Suprapubic skin (tissue), 3 donors: ENCODE measurements at regions not wholly inside any gene's neighbourhood (a gene's known extent, or its start where the extent isn't known, plus 50 kb on each side); places are given as distances from the start of the nearest gene placed in this dataset.

Experiments
- CTCF ChIP-seq, 2 donors: fragments of 200-600 bp in 1 of 2; fragments of 450-650 bp in 1 of 2; sonication (generic) in 1 of 2; IDR thresholded peaks; one replicate each; pipeline ENCODE4 v1.5.1; 2016 to 2019; ENCODE audit warnings: antibody characterized with exemption in 2 of 2, mild to moderate bottlenecking in 1 of 2, moderate library complexity in 1 of 2
- POLR2AphosphoS5 ChIP-seq, 3 donors: sonication (generic); formaldehyde crosslinking; IDR thresholded peaks; one replicate each; pipeline ENCODE4 v1.6.1; 2017; ENCODE audit warnings: antibody characterized with exemption in 3 of 3

GRCh38 chr6:169854813-169855212, 103.4 kb downstream of the ERMARD start:
- TF ChIP-seq POLR2AphosphoS5 (IDR thresholded peaks at IDR 0.05): no peak
- TF ChIP-seq CTCF (IDR thresholded peaks at IDR 0.05): no peak
